Spleen (tissue), 7 donors: ENCODE measurements at regions not wholly inside any gene's neighbourhood (a gene's known extent, or its start where the extent isn't known, plus 50 kb on each side); places are given as distances from the start of the nearest gene placed in this dataset.

Source experiments
- POLR2A ChIP-seq, 3 donors: fragments of 450-650 bp; IDR thresholded peaks; one replicate each; pipeline ENCODE4 v1.5.1; 2017; ENCODE audit warnings: antibody characterized with exemption in 3 of 3, mild to moderate bottlenecking in 1 of 3
- POLR2AphosphoS5 ChIP-seq, 3 donors: sonication (generic); formaldehyde crosslinking; IDR thresholded peaks; one replicate each; pipeline ENCODE4 v1.5.1; 2017; ENCODE audit warnings: antibody characterized with exemption in 3 of 3
- TF ChIP-seq, protein P1 (sequence below), 11 experiments: fragments of 200-600 bp in 7 of 11; fragments of 450-650 bp in 4 of 11; sonication (generic) in 4 of 11; IDR thresholded peaks in 8 of 11; conservative IDR thresholded peaks in 3 of 11; 1 replicate in 7 of 11; 2 replicates in 4 of 11; pipeline versions ENCODE4 v1.4.0 to v1.8.0; 2016 to 2021; ENCODE audit warnings: antibody characterized with exemption in 11 of 11, inconsistent platforms in 4 of 11, mild to moderate bottlenecking in 1 of 11
- donor health status: DM: no; HTN: no; CAD: no; lungs with moderate emphysema.
- donor health status: DM: no; HTN: no; CAD: no.
- donor health status: DM: no; HTN: no; CAD: no.

DNA sequence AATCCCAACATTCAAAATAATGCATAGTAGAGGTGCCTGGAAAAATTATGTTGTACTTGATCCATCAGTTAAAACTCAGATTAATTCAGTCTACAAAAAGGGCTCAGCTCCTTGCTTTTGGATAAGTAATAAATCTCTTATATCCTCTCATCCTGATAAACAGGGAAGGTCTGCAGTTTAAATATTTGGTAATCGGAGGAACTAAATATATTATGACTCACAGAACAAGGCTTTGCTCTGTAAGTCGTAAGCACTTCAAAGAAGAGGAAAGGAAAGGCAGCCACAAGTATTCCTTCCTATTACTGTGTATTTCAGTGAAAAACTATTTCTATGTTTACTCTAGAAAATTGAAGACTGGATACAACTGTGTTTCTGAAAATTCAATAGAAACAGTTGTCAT, 757.9 kb downstream of the CDY2B start:
- TF ChIP-seq, protein P1, sequence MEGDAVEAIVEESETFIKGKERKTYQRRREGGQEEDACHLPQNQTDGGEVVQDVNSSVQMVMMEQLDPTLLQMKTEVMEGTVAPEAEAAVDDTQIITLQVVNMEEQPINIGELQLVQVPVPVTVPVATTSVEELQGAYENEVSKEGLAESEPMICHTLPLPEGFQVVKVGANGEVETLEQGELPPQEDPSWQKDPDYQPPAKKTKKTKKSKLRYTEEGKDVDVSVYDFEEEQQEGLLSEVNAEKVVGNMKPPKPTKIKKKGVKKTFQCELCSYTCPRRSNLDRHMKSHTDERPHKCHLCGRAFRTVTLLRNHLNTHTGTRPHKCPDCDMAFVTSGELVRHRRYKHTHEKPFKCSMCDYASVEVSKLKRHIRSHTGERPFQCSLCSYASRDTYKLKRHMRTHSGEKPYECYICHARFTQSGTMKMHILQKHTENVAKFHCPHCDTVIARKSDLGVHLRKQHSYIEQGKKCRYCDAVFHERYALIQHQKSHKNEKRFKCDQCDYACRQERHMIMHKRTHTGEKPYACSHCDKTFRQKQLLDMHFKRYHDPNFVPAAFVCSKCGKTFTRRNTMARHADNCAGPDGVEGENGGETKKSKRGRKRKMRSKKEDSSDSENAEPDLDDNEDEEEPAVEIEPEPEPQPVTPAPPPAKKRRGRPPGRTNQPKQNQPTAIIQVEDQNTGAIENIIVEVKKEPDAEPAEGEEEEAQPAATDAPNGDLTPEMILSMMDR (IDR thresholded peaks at IDR 0.05 in 8 of 11, conservative IDR thresholded peaks at IDR 0.05 in 3 of 11), result no peak
- no peak for TF ChIP-seq POLR2AphosphoS5 (IDR thresholded peaks at IDR 0.05)
- no peak for TF ChIP-seq POLR2A (IDR thresholded peaks at IDR 0.05)
